ENCODE measurements at regions not wholly inside any gene's neighbourhood (a gene's known extent, or its start where the extent isn't known, plus 50 kb on each side); places are given as distances from the start of the nearest gene placed in this dataset.

GRCh38 chr2:120564213-120565094 lies 171.2 kb upstream of the GLI2 start:
- Histone ChIP-seq H3K9me3 (no peaks in the 10 kb centered on the region), H3K27ac (no peak overlapping the region), H3K27me3 (no peaks in the 10 kb centered on the region), H3K4me1 (no peaks in the 10 kb centered on the region), H3K36me3 (no peaks in the 10 kb centered on the region), H3K4me3 (no peak overlapping the region)
- TF ChIP-seq POLR2A (IDR thresholded peaks at IDR 0.05) (no peak), POLR2AphosphoS5 (IDR thresholded peaks at IDR 0.05; ENCODE audit: insufficient read depth in 1 of 2, low read depth in 1 of 2) (no peak), CTCF (IDR thresholded peaks at IDR 0.05) (no peak)
- intact Hi-C loops (cut with DNase I) = no loop called here
- no peak for DNase-seq (ENCODE audit: extremely low spot score in 2 of 2)

- intact Hi-C loops (cut with DNase I) = no loop called here
- Histone ChIP-seq H3K36me3 (no peaks in the 10 kb centered on the region), H3K27ac (no peak overlapping the region), H3K4me3 (no peak overlapping the region), H3K27me3 (no peaks in the 10 kb centered on the region), H3K9me3 (no peaks in the 10 kb centered on the region), H3K4me1 (no peaks in the 10 kb centered on the region)
- DNase-seq (ENCODE audit: extremely low spot score in 2 of 2) = no peak
- TF ChIP-seq CTCF (IDR thresholded peaks at IDR 0.05) (no peak), POLR2A (IDR thresholded peaks at IDR 0.05) (no peak), POLR2AphosphoS5 (IDR thresholded peaks at IDR 0.05; ENCODE audit: insufficient read depth in 1 of 2, low read depth in 1 of 2) (no peak)
These were observed 170.6 kb upstream of the GLI2 start for GRCh38 chr2:120565095-120565460.

- DNase-seq (ENCODE audit: extremely low spot score in 2 of 2) = no peak
- no peaks in the 10 kb centered on the region for H3K36me3 ChIP-seq
- intact Hi-C loops (cut with DNase I) = no loop called here
- no peaks in the 10 kb centered on the region for H3K9me3 ChIP-seq
- no peak for TF ChIP-seq CTCF (IDR thresholded peaks at IDR 0.05)
- no peak for TF ChIP-seq POLR2AphosphoS5 (IDR thresholded peaks at IDR 0.05; ENCODE audit: insufficient read depth in 1 of 2, low read depth in 1 of 2)
- no peak for TF ChIP-seq POLR2A (IDR thresholded peaks at IDR 0.05)
- no peak overlapping the region for H3K4me3 ChIP-seq
- no peak overlapping the region for H3K27ac ChIP-seq
- H3K4me1 ChIP-seq = no peaks in the 10 kb centered on the region
- no peaks in the 10 kb centered on the region for H3K27me3 ChIP-seq
These were observed 169.7 kb upstream of the GLI2 start for GRCh38 chr2:120565929-120566328.

GRCh38 chr2:120566331-120567035 lies 169.2 kb upstream of the GLI2 start:
- Histone ChIP-seq H3K4me3 (no peak overlapping the region), H3K27ac (no peak overlapping the region), H3K9me3 (no peaks in the 10 kb centered on the region), H3K36me3 (no peaks in the 10 kb centered on the region), H3K27me3 (no peaks in the 10 kb centered on the region), H3K4me1 (no peaks in the 10 kb centered on the region)
- intact Hi-C loops (cut with DNase I) = no loop called here
- TF ChIP-seq POLR2AphosphoS5 (IDR thresholded peaks at IDR 0.05; ENCODE audit: insufficient read depth in 1 of 2, low read depth in 1 of 2) = no peak
- TF ChIP-seq POLR2A (IDR thresholded peaks at IDR 0.05) = no peak
- no peak for TF ChIP-seq CTCF (IDR thresholded peaks at IDR 0.05)
- no peak for DNase-seq (ENCODE audit: extremely low spot score in 2 of 2)

GRCh38 chr2:120567128-120567527 lies 168.5 kb upstream of the GLI2 start:
- intact Hi-C loops (cut with DNase I) = no loop called here
- H3K27me3 ChIP-seq = no peaks in the 10 kb centered on the region
- H3K9me3 ChIP-seq = no peaks in the 10 kb centered on the region
- DNase-seq (ENCODE audit: extremely low spot score in 2 of 2) = no peak
- no peak overlapping the region for H3K27ac ChIP-seq
- H3K36me3 ChIP-seq = no peaks in the 10 kb centered on the region
- no peak for TF ChIP-seq CTCF (IDR thresholded peaks at IDR 0.05)
- TF ChIP-seq POLR2AphosphoS5 (IDR thresholded peaks at IDR 0.05; ENCODE audit: insufficient read depth in 1 of 2, low read depth in 1 of 2) = no peak
- TF ChIP-seq POLR2A (IDR thresholded peaks at IDR 0.05) = no peak
- H3K4me1 ChIP-seq = no peaks in the 10 kb centered on the region
- H3K4me3 ChIP-seq = no peak overlapping the region

Measured in vagina (tissue), 2 donors.